Progenitor cell of endocrine pancreas (in vitro differentiated cells): ENCODE measurements at regions not wholly inside any gene's neighbourhood (a gene's known extent, or its start where the extent isn't known, plus 50 kb on each side); places are given as distances from the start of the nearest gene placed in this dataset.

Experiments used
- DNase-seq: peaks from one replicate; pipeline ENCODE4 v3.0.0; 2021; ENCODE audit warnings: low spot score; ENCODE audit not compliant: unreplicated experiment
- H3K27ac Mint-ChIP-seq: 2 replicates; pipeline ENCODE4 v1.8.0; 2021; ENCODE audit warnings: mild to moderate bottlenecking, moderate library complexity, mixed read lengths
- H3K27me3 Mint-ChIP-seq: 2 replicates; pipeline ENCODE4 v1.8.0; 2021; ENCODE audit warnings: mixed read lengths
- H3K36me3 Mint-ChIP-seq: 2 replicates; pipeline ENCODE4 v1.8.0; 2022; ENCODE audit warnings: mixed read lengths; ENCODE audit not compliant: insufficient read depth
- H3K4me1 Mint-ChIP-seq: 2 replicates; pipeline ENCODE4 v1.8.0; 2021; ENCODE audit warnings: low read depth, mixed read lengths
- H3K4me3 Mint-ChIP-seq: 2 replicates; pipeline ENCODE4 v1.8.0; 2021; ENCODE audit warnings: low read depth, mild to moderate bottlenecking, moderate library complexity, mixed read lengths
- H3K9me3 Mint-ChIP-seq: 2 replicates; pipeline ENCODE4 v1.8.0; 2021; ENCODE audit warnings: low read depth, mixed read lengths
- CTCF ChIP-seq: fragments of 200-600 bp; sonication (generic); IDR thresholded peaks from one replicate; pipeline ENCODE4 v1.5.0; 2021; ENCODE audit warnings: antibody characterized with exemption, mild to moderate bottlenecking; ENCODE audit not compliant: unreplicated experiment

GRCh38 chr14:83864106-83864505 lies 1665.8 kb upstream of the FLRT2 start:
- no peak for DNase-seq
- Mint-ChIP-seq H3K27ac (no peak overlapping the region), H3K36me3 (no peaks in the 10 kb centered on the region), H3K4me3 (no peak overlapping the region), H3K4me1 (peaks cover 11% of the 10 kb centered on the region), H3K9me3 (no peaks in the 10 kb centered on the region), H3K27me3 (no peaks in the 10 kb centered on the region)
- no peak for TF ChIP-seq CTCF

GRCh38 chr14:83867566-83868225 lies 1662.2 kb upstream of the FLRT2 start:
- no peak overlapping the region for H3K27ac Mint-ChIP-seq
- H3K4me3 Mint-ChIP-seq: no peak overlapping the region

GRCh38 chr14:83870546-83871270 lies 1659.2 kb upstream of the FLRT2 start:
- no peak overlapping the region for H3K4me3 Mint-ChIP-seq
- no peaks in the 10 kb centered on the region for H3K9me3 Mint-ChIP-seq
- no peak overlapping the region for H3K27ac Mint-ChIP-seq
- H3K4me1 Mint-ChIP-seq: peaks cover 3% of the 10 kb centered on the region
- TF ChIP-seq CTCF: no peak
- H3K36me3 Mint-ChIP-seq: no peaks in the 10 kb centered on the region
- H3K27me3 Mint-ChIP-seq: no peaks in the 10 kb centered on the region
- no peak for DNase-seq

More at GRCh38 chr14:83867566-83868225, 1662.2 kb upstream of the FLRT2 start:
- Mint-ChIP-seq H3K4me1 (peaks cover 9% of the 10 kb centered on the region), H3K27me3 (no peaks in the 10 kb centered on the region), H3K36me3 (no peaks in the 10 kb centered on the region), H3K9me3 (no peaks in the 10 kb centered on the region)
- no peak for TF ChIP-seq CTCF
- no peak for DNase-seq

- H3K27me3 Mint-ChIP-seq: no peaks in the 10 kb centered on the region
- TF ChIP-seq CTCF: no peak
- no peak for DNase-seq
- H3K36me3 Mint-ChIP-seq: no peaks in the 10 kb centered on the region
- H3K4me3 Mint-ChIP-seq: no peak overlapping the region
- peaks cover 3% of the 10 kb centered on the region for H3K4me1 Mint-ChIP-seq
- no peaks in the 10 kb centered on the region for H3K9me3 Mint-ChIP-seq
- H3K27ac Mint-ChIP-seq: no peak overlapping the region
These were observed 1656.3 kb upstream of the FLRT2 start for GRCh38 chr14:83873669-83874068.

- no peak for TF ChIP-seq CTCF
- H3K27me3 Mint-ChIP-seq: no peaks in the 10 kb centered on the region
- no peak for DNase-seq
- H3K4me3 Mint-ChIP-seq: no peak overlapping the region
- H3K9me3 Mint-ChIP-seq: no peaks in the 10 kb centered on the region
- H3K27ac Mint-ChIP-seq: no peak overlapping the region
- H3K36me3 Mint-ChIP-seq: no peaks in the 10 kb centered on the region
- peaks cover 3% of the 10 kb centered on the region for H3K4me1 Mint-ChIP-seq
These were observed 1655.3 kb upstream of the FLRT2 start for GRCh38 chr14:83874662-83875061.
